ENCODE measurements at regions not wholly inside any gene's neighbourhood (a gene's known extent, or its start where the extent isn't known, plus 50 kb on each side); places are given as distances from the start of the nearest gene placed in this dataset.

DNA sequence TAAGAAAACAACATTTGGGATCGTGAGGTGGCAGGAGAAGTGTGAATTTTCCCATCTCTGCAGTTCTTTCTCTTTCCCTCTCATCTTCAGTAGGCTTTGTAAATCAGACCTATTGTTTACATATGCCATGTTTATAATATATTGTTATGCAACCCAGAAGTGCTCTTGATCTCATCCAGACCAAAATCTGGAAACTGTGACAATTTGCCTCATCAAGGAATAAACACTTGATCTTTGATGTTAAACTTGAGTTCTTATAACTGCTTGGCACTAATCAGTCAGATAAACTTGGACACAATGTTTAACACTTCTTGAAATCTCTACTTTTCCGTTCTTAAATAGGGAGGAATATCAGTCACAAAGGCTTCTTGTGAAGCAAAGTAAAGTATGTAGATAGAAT is 384.7 kb downstream of the DMRT2 start:
- no peak for DNase-seq

GRCh38 chr9:1440256-1440655 is 390.1 kb downstream of the DMRT2 start:
- DNase-seq, result no peak

GRCh38 chr9:1442105-1442504 is 391.9 kb downstream of the DMRT2 start:
- DNase-seq, result no peak

GRCh38 chr9:1443450-1443849 is 393.3 kb downstream of the DMRT2 start:
- no peak for DNase-seq

GRCh38 chr9:1446671-1447070 is 396.5 kb downstream of the DMRT2 start:
- no peak for DNase-seq

GRCh38 chr9:1453636-1454035 is 403.5 kb downstream of the DMRT2 start:
- no peak for DNase-seq

- DNase-seq, result no peak
Measured at GRCh38 chr9:1454211-1454610, 404.1 kb downstream of the DMRT2 start.

GRCh38 chr9:1454616-1455347 is 404.6 kb downstream of the DMRT2 start:
- DNase-seq, result no peak

- no peak for DNase-seq
Measured at GRCh38 chr9:1455766-1456165, 405.6 kb downstream of the DMRT2 start.

DNA sequence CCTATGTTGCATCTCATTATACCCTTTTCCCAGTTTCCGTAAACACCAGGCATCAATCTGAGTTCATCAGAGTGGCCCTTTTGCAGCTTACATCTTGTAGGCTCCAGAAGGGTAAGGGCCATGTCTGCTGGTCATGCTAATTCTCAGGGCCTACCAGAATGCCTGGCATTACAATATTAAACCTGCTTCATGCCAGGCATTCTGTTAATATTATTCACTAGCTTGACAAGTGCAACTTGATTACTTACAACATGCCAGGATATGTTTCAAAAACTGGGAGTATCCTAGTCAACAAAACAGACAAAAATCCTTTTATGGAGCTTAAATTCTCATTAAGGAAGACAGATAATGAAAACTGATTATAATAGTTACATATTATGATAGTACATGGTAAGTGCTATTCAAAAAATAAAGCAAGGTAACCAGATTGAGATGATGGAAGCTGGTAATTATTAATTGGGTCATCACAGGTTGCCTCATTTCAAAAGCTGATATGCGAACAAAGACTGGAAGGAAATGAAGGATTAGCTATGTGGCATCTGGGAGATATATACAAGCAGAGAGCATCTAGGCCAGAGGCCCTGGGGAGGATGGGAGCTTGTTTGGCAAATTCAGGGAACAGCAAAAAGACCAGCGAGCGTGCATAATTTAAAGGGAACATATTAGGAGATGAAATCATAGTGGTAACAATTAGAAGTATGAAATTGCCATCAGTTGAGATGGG is 406.3 kb downstream of the DMRT2 start:
- no peak for DNase-seq

GRCh38 chr9:1457460-1457859 is 407.3 kb downstream of the DMRT2 start:
- no peak for DNase-seq

GRCh38 chr9:1458503-1458902 is 408.3 kb downstream of the DMRT2 start:
- DNase-seq, result no peak

- no peak for DNase-seq
Measured at GRCh38 chr9:1460143-1460769, 410.1 kb downstream of the DMRT2 start.

DNA sequence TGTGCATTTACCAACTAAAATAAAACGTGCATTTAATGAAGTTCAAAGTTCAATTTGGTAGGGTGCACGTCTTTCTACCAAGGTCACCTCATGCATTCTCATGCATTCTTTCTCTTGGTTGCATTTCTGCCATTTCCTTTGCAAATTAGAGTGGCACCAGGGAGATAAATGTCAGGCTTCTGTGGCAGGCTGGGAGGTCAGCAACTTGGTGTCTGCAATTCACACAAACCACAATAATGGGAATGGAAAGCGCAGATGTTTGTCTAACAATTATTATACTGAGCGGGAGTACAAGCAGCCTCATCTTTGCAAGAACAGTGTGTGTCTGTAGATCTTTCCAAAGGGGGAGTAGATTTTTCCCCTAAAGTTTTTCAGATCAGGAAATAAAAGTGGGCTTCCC is 411.7 kb downstream of the DMRT2 start:
- no peak for DNase-seq

GRCh38 chr9:1462626-1463308 is 412.6 kb downstream of the DMRT2 start:
- DNase-seq, result no peak

GRCh38 chr9:1469996-1470395 is 419.8 kb downstream of the DMRT2 start:
- no peak for DNase-seq

GRCh38 chr9:1473956-1474634 is 423.9 kb downstream of the DMRT2 start:
- no peak for DNase-seq

DNA sequence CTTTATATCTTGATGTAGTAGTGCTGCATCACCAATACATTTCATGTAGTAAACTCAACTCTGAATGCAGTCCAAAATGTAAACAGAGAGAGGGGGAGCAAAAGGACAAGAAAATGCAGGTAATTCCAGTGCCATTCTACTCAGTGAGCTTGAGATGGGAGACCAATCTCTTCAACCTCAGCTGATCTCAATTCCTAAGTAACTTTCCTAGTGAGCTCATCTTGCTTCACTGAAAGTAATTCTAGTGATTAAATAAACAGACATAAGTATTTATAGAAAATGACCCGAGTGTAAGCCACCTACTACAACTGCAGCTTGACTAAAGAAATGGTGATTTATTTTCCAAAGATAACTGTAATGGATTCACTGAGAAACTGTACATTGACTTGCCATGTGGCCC is 424.5 kb downstream of the DMRT2 start:
- DNase-seq, result no peak

GRCh38 chr9:1490341-1491232 is 440.4 kb downstream of the DMRT2 start:
- no peak for DNase-seq

GRCh38 chr9:1492156-1492555 is 442.0 kb downstream of the DMRT2 start:
- no peak for DNase-seq

- no peak for DNase-seq
Measured at GRCh38 chr9:1495282-1496030, 445.3 kb downstream of the DMRT2 start.

Data from DMS79 treated with DMSO at 0.1 percent for 48 hours (cell line).